ENCODE measurements at regions not wholly inside any gene's neighbourhood (a gene's known extent, or its start where the extent isn't known, plus 50 kb on each side); places are given as distances from the start of the nearest gene placed in this dataset.

- no peaks in the 10 kb centered on the region for H3K9me3 ChIP-seq
- ATAC-seq = no peak
- ChIA-PET POLR2A (no interaction called here), CTCF (interaction anchor here (1.0 kb wide), 1 partner anchor 31 kb away, joined by 3 read pairs; no protein-coding TSS in a partner anchor)
- DNase-seq (ENCODE audit: low read depth in 1 of 2, low spot score in 1 of 2) = no peak
- no peak for FAIRE-seq
- 14% methylated on average over 3 of the region's 3 CpGs for WGBS (ENCODE audit: missing lambda C conversion rate)
- no peaks in the 10 kb centered on the region for H3K4me1 ChIP-seq
- no peak for TF ChIP-seq BCL3 (IDR thresholded peaks at IDR 0.05)
- no peak for TF ChIP-seq CTCF (IDR thresholded peaks at IDR 0.05)
- TF ChIP-seq HOXB5 (CRISPR knock-in tag; IDR thresholded peaks at IDR 0.05) = no peak
- TF ChIP-seq ZNF302 (CRISPR knock-in tag; IDR thresholded peaks at IDR 0.05) = no peak
- TF ChIP-seq NPAS2 (CRISPR knock-in tag; IDR thresholded peaks at IDR 0.05; ENCODE audit: borderline replicate concordance) = no peak
- TF ChIP-seq SMC3 (IDR thresholded peaks at IDR 0.05) = no peak
- no peak for TF ChIP-seq CBX8 (IDR thresholded peaks at IDR 0.05)
- TF ChIP-seq RNF2 (IDR thresholded peaks at IDR 0.05; ENCODE audit: borderline replicate concordance, low read depth) = no peak
- TF ChIP-seq HDAC2 (IDR thresholded peaks at IDR 0.05) = no peak
- TF ChIP-seq CEBPB (IDR thresholded peaks at IDR 0.05) = no peak
- no peak overlapping the region for H3K4me3 ChIP-seq
- no peak overlapping the region for H3K4me2 ChIP-seq
- H3K27ac ChIP-seq = no peak overlapping the region
Observed at GRCh38 chr5:40134883-40135520, 544.7 kb upstream of the PTGER4 start.

DNA sequence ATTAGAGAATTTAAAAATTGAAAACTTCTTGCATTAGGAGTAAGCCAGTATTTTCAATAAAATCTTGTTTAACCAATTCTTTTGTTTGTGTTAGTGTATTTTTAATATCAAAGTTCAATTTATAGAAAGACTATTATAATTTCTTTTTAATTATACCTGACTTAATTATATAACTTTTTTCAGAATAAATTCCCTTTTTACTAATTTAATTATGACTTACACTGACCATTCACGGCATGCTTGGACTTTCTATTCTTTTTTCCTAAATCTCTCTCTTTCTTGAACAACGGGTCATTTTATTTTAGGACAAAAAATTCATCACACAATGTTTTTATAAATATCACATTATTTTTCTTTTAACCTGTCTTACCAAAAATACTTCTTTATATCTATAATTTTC, 555.3 kb upstream of the PTGER4 start:
- no peak overlapping the region for H3K27ac ChIP-seq
- FAIRE-seq (no peak), ATAC-seq (no peak), DNase-seq (ENCODE audit: low read depth in 1 of 2, low spot score in 1 of 2) (peak in 1 of 2 experiments; percentile 16)
- no peak overlapping the region for H3K4me2 ChIP-seq
- H3K9me3 ChIP-seq = peaks cover 16% of the 10 kb centered on the region; the same call in 2 of the 3 replicates
- CTCF ChIA-PET = interaction anchor here (1.0 kb wide), 1 partner anchor 9 kb away, joined by 3 read pairs; no protein-coding TSS in a partner anchor
- WGBS (ENCODE audit: missing lambda C conversion rate) = under 1% methylated on average over 2 of the region's 2 CpGs
- POLR2A ChIA-PET = no interaction called here
- TF ChIP-seq ZC3H11A (IDR thresholded peaks at IDR 0.05) = no peak
- TF ChIP-seq MAFK (IDR thresholded peaks at IDR 0.05; ENCODE audit: partially characterized antibody) = no peak
- TF ChIP-seq RNF2 (IDR thresholded peaks at IDR 0.05; ENCODE audit: borderline replicate concordance, low read depth) = no peak
- peak; percentile 96 for TF ChIP-seq ZFP36 (IDR thresholded peaks at IDR 0.05; ENCODE audit: borderline replicate concordance, partially characterized antibody)
- no peaks in the 10 kb centered on the region for H3K4me1 ChIP-seq
- H3K4me3 ChIP-seq = no peak overlapping the region

DNA sequence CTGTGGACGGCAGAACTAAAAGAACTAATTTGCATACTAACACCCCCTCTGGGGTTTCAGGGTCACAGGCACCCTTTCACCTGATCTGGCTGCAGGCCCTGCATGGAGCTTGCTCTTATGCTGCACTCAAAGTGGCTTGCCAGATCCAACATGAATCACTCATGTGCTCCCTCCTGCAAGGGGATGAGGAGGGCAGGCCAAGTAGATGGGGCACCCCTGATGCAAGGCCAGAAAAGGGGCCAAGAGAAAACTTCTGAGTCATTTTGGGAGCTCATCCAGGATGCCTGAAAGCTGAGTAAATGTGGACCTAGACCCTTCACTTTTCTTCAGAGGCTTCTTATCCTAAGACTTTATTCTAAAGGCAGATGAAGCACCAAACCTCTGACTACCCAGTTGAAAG, 558.5 kb upstream of the PTGER4 start:
- Histone ChIP-seq H3K4me1 (no peaks in the 10 kb centered on the region), H3K27ac (no peak overlapping the region), H3K9me3 (peaks cover 16% of the 10 kb centered on the region; the same call in 2 of the 3 replicates), H3K4me2 (no peak overlapping the region), H3K4me3 (no peak overlapping the region)
- FAIRE-seq (no peak), ATAC-seq (no peak), DNase-seq (ENCODE audit: low read depth in 1 of 2, low spot score in 1 of 2) (no peak)
- ChIA-PET POLR2A (no interaction called here), CTCF (no interaction called here)
- TF ChIP-seq ATOH8 (CRISPR knock-in tag; IDR thresholded peaks at IDR 0.05; ENCODE audit: low read depth) (no peak), NFE2L2 (conservative IDR thresholded peaks at IDR 0.05; ENCODE audit: low read length) (no peak), BHLHE40 (IDR thresholded peaks at IDR 0.05; ENCODE audit: low read depth, low read length) (no peak), MAFK (IDR thresholded peaks at IDR 0.05; ENCODE audit: partially characterized antibody) (no peak), RFX5 (IDR thresholded peaks at IDR 0.05) (no peak), RNF2 (IDR thresholded peaks at IDR 0.05; ENCODE audit: borderline replicate concordance, low read depth) (no peak), ESRRA (IDR thresholded peaks at IDR 0.05; ENCODE audit: borderline replicate concordance, low read length) (no peak)
- WGBS (ENCODE audit: missing lambda C conversion rate) = 100% methylated on average over 1 of the region's 1 CpG
